K562 (cell line): ENCODE measurements at regions not wholly inside any gene's neighbourhood (a gene's known extent, or its start where the extent isn't known, plus 50 kb on each side); places are given as distances from the start of the nearest gene placed in this dataset.

Source experiments
- ATAC-seq: fragments of 200-7000 bp; cut with Tn5 transposase; 3 replicates; pipeline ENCODE4 v1.9.1; 2020; ENCODE audit warnings: moderate library complexity
- BruUV-seq: library from RNA; stranded (reverse); fragments of 400-500 nt; replicated peaks from 2 replicates; lab custom pipeline; 2021; lab: Mats Ljungman, UMichigan
- CTCF ChIA-PET: fragments of 300-600 bp; formaldehyde crosslinking; extraction: SDS; loops from one replicate; lab custom pipeline; 2021; ENCODE audit warnings: low intra/inter-chr PET ratio; lab: Yijun Ruan, JAX
- POLR2A ChIA-PET: fragments of 300-600, 350-650 bp; sonication (Branson Sonifier 250); formaldehyde crosslinking; extraction: SDS; loops from one replicate; lab custom pipeline; 2021; ENCODE audit warnings: antibody characterized with exemption, inconsistent platforms; lab: Yijun Ruan, JAX
- DNase-seq, 4 experiments: peaks; one replicate each; pipeline versions ENCODE4 v3.0.0 to v3.0.0-alpha.2; 2011 to 2018; ENCODE audit warnings: low spot score in 3 of 4, mixed read lengths in 3 of 4; ENCODE audit errors: extremely low read depth in 1 of 4
- FAIRE-seq: peaks from 2 replicates; lab custom pipeline; 2011; peaks lifted over from hg19 to GRCh38; lab: Jason Lieb, UNC
- H2AFZ ChIP-seq: 2 replicates; pipeline ENCODE4 v1.6.0; 2011; ENCODE audit warnings: low read depth, low read length, control low read depth, inconsistent platforms
- H3K27ac ChIP-seq: fragments of 200-600 bp; 3 replicates; pipeline ENCODE4 v1.8.0; 2011; ENCODE audit warnings: low read depth, mild to moderate bottlenecking, control low read depth, inconsistent platforms, low read length, moderate library complexity, mixed read lengths; ENCODE audit errors: extremely low read depth
- H3K27me3 ChIP-seq, 2 experiments: fragments of 300-600 bp in 1 of 2; 2 replicates in 1 of 2; 3 replicates in 1 of 2; pipeline versions ENCODE4 v1.6.0 to v1.8.0; 2011; ENCODE audit warnings: inconsistent platforms in 2 of 2, low read length in 2 of 2, mild to moderate bottlenecking in 1 of 2, mixed read lengths in 1 of 2, moderate library complexity in 1 of 2; ENCODE audit not compliant: control insufficient read depth in 2 of 2, insufficient read depth in 2 of 2
- H3K36me3 ChIP-seq: fragments of 300-600 bp; 3 replicates; pipeline ENCODE4 v1.8.0; 2011; ENCODE audit warnings: mild to moderate bottlenecking, low read length, inconsistent platforms; ENCODE audit not compliant: control insufficient read depth, insufficient read depth
- H3K4me1 ChIP-seq, 2 experiments: fragments of 200-600 bp in 1 of 2; replicated peaks in 1 of 2; 2 replicates in 1 of 2; 3 replicates in 1 of 2; pipeline versions ENCODE4 v1.5.1 to v1.8.0; 2011; ENCODE audit warnings: inconsistent platforms in 2 of 2, low read length in 2 of 2, mild to moderate bottlenecking in 1 of 2, mixed read lengths in 1 of 2, moderate library complexity in 1 of 2; ENCODE audit not compliant: control insufficient read depth in 2 of 2, insufficient read depth in 2 of 2
- H3K4me2 ChIP-seq: 2 replicates; pipeline ENCODE4 v1.6.1; 2011; ENCODE audit warnings: low read length, control low read depth, inconsistent platforms, mixed read lengths; ENCODE audit not compliant: insufficient read depth
- H3K4me3 ChIP-seq: fragments of 200-600 bp; sonication (generic), shearing (Covaris generic); 2 replicates; pipeline ENCODE4 v1.5.1; 2016; ENCODE audit warnings: control low read depth, inconsistent platforms
- H3K79me2 ChIP-seq: fragments of 200-600 bp; 3 replicates; pipeline ENCODE4 v1.8.0; 2011; ENCODE audit warnings: low read length, inconsistent platforms; ENCODE audit not compliant: control insufficient read depth, insufficient read depth
- H3K9ac ChIP-seq, 2 experiments: 2 replicates each; pipeline versions ENCODE4 v1.6.0 to v1.6.1; 2011; ENCODE audit warnings: low read depth in 2 of 2, low read length in 2 of 2, control low read depth in 1 of 2, inconsistent platforms in 1 of 2, mild to moderate bottlenecking in 1 of 2, mixed read lengths in 1 of 2; ENCODE audit not compliant: insufficient read depth in 1 of 2
- H3K9me1 ChIP-seq: one replicate; pipeline ENCODE4 v1.6.0; 2011; ENCODE audit warnings: inconsistent platforms, mild to moderate bottlenecking, low read length, moderate library complexity; ENCODE audit not compliant: control insufficient read depth, insufficient read depth
- H3K9me3 ChIP-seq: replicated peaks from 2 replicates; pipeline ENCODE4 v1.5.1; 2011; ENCODE audit warnings: low read depth, low read length, inconsistent platforms; ENCODE audit not compliant: control insufficient read depth, insufficient read depth
- H4K20me1 ChIP-seq: replicated peaks from 2 replicates; pipeline ENCODE4 v1.6.1; 2011; ENCODE audit warnings: low read length, inconsistent platforms, mixed read lengths; ENCODE audit not compliant: control insufficient read depth, insufficient read depth
- ARNT ChIP-seq, 2 experiments: fragments of 450-650 bp; IDR thresholded peaks; 2 replicates each; pipeline ENCODE4 v1.6.1; 2016; ENCODE audit warnings: mild to moderate bottlenecking in 1 of 2
- DMBX1 ChIP-seq: fragments of 250-450 bp; sonication (Bioruptor Pico); IDR thresholded peaks from 2 replicates; pipeline ENCODE4 v1.8.0; 2022; ENCODE audit warnings: inconsistent platforms, mild to moderate bottlenecking, moderate library complexity, borderline replicate concordance
- NR2C1 ChIP-seq, 2 experiments: fragments of 450-650 bp; IDR thresholded peaks; 2 replicates each; pipeline ENCODE4 v1.6.1; 2017; ENCODE audit warnings: mild to moderate bottlenecking in 2 of 2, antibody characterized with exemption in 1 of 2, inconsistent platforms in 1 of 2, missing compliant biosample characterization in 1 of 2, missing genetic modification characterization in 1 of 2
- ZBED1 ChIP-seq: IDR thresholded peaks from 2 replicates; pipeline ENCODE4 v1.6.1; 2014
- ZNF583 ChIP-seq: fragments of 250-450 bp; sonication (Bioruptor Pico); IDR thresholded peaks from 2 replicates; pipeline ENCODE4 v1.4.0; 2020
- WGBS: fragments of 100-300 bp; shearing (Covaris generic); methylation state at CpG from one replicate; pipeline ENCODE4 v1.1.6; 2016; ENCODE audit warnings: low coverage, mixed read lengths; ENCODE audit not compliant: insufficient coverage; ENCODE audit errors: missing lambda C conversion rate; 5-methylcytosine and 5-hydroxymethylcytosine counted together
- in situ Hi-C: fragments of 300-500 bp; cut with MboI; formaldehyde crosslinking; loops from 4 replicates; pipeline ENCODE4 v1.15.0; 2018; ENCODE audit warnings: inconsistent platforms, mixed read lengths
- intact Hi-C: fragments of 100-400 bp; cut with micrococcal nuclease; formaldehyde crosslinking; loops from 2 replicates; pipeline ENCODE4 v1.14.2; 2022
- TF ChIP-seq, protein P1 (sequence below): fragments of 450-650 bp; IDR thresholded peaks from 2 replicates; pipeline ENCODE4 v1.6.1; 2016; ENCODE audit warnings: mild to moderate bottlenecking
- TF ChIP-seq, protein P2 (sequence below): fragments of 250-450 bp; sonication (Bioruptor Pico); IDR thresholded peaks from 2 replicates; pipeline ENCODE4 v1.9.0; 2021; ENCODE audit warnings: mild to moderate bottlenecking
- TF ChIP-seq, protein P3 (sequence below): IDR thresholded peaks from 3 replicates; pipeline ENCODE4 v1.6.1; 2011; ENCODE audit warnings: borderline replicate concordance, mild to moderate bottlenecking, moderate library complexity; ENCODE audit not compliant: insufficient read length; ENCODE audit errors: extremely low read depth

GRCh38 chr16:5885521-5885920, 787.9 kb upstream of the EEF2KMT start:
- Histone ChIP-seq H4K20me1 (no peaks in the 10 kb centered on the region; the same call in 1 of the 2 replicates), H3K9me1 (no peaks in the 10 kb centered on the region), H3K4me2 (no peak overlapping the region), H3K4me1 (no peaks in the 10 kb centered on the region), H3K9me3 (no peaks in the 10 kb centered on the region), H3K27ac (no peak overlapping the region), H3K9ac (no peak overlapping the region), H3K36me3 (no peaks in the 10 kb centered on the region), H2AFZ (no peak overlapping the region), H3K79me2 (no peaks in the 10 kb centered on the region), H3K4me3 (no peak overlapping the region), H3K27me3 (peaks cover 0 to 5% of the 10 kb centered on the region in 2 experiments; a peak in 2 of 5 replicates)
- no peak for ATAC-seq
- no peak for FAIRE-seq
- in situ Hi-C loops (no loop called here), intact Hi-C loops (no loop called here)
- no peak for TF ChIP-seq NR2C1 (IDR thresholded peaks at IDR 0.05)
- no peak for TF ChIP-seq NR2C1 (tag; IDR thresholded peaks at IDR 0.05)
- BruUV-seq, result no TSS peak
- WGBS, result 2% methylated on average over 5 of the region's 6 CpGs
- POLR2A ChIA-PET, result interaction anchor here (0.9 kb wide), 1 partner anchor 14 kb away, joined by 3 read pairs; no protein-coding TSS in a partner anchor
- DNase-seq, result no peak
- CTCF ChIA-PET, result interaction anchor here (0.7 kb wide), 1 partner anchor 54 kb away, joined by 3 read pairs; no protein-coding TSS in a partner anchor

DNA sequence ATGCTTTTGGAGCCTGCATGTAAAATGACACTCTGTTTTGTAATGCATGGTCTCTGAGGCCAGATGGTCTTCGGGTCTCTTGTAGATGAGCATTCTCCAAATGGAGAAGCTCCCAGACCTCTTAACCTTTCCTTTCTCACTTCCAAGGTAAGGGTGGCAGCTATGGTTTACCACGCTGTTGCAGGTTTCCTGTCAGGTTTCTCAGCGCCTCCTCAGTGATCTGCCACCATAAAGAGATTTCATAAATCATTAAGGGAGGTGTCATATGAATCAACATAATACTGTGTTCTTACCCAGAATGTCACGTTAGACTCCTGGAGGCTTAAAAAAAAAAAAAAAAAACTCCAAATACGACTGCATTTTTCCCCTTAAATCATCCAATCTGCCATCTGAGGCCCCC, 787.4 kb upstream of the EEF2KMT start:
- H3K36me3 ChIP-seq, result no peaks in the 10 kb centered on the region
- H3K4me2 ChIP-seq, result no peak overlapping the region
- ATAC-seq (no peak), FAIRE-seq (no peak), DNase-seq (no peak)
- WGBS, result 0% methylated on average over 5 of the region's 5 CpGs
- intact Hi-C loops (no loop called here), in situ Hi-C loops (no loop called here)
- H3K9me3 ChIP-seq, result no peaks in the 10 kb centered on the region
- peaks cover 0 to 5% of the 10 kb centered on the region in 2 experiments; a peak in 2 of 5 replicates for H3K27me3 ChIP-seq
- H3K4me1 ChIP-seq, result no peaks in the 10 kb centered on the region
- ChIA-PET POLR2A (interaction anchor here (0.9 kb wide), 1 partner anchor 14 kb away, joined by 3 read pairs; no protein-coding TSS in a partner anchor), CTCF (interaction anchor here (0.7 kb wide), 1 partner anchor 54 kb away, joined by 3 read pairs; no protein-coding TSS in a partner anchor)
- H3K9ac ChIP-seq, result no peak overlapping the region
- no peaks in the 10 kb centered on the region for H3K79me2 ChIP-seq
- no TSS peak for BruUV-seq
- H4K20me1 ChIP-seq, result no peaks in the 10 kb centered on the region; the same call in 1 of the 2 replicates
- H3K9me1 ChIP-seq, result no peaks in the 10 kb centered on the region
- H3K27ac ChIP-seq, result no peak overlapping the region
- H3K4me3 ChIP-seq, result no peak overlapping the region
- H2AFZ ChIP-seq, result no peak overlapping the region
- TF ChIP-seq, protein P1, sequence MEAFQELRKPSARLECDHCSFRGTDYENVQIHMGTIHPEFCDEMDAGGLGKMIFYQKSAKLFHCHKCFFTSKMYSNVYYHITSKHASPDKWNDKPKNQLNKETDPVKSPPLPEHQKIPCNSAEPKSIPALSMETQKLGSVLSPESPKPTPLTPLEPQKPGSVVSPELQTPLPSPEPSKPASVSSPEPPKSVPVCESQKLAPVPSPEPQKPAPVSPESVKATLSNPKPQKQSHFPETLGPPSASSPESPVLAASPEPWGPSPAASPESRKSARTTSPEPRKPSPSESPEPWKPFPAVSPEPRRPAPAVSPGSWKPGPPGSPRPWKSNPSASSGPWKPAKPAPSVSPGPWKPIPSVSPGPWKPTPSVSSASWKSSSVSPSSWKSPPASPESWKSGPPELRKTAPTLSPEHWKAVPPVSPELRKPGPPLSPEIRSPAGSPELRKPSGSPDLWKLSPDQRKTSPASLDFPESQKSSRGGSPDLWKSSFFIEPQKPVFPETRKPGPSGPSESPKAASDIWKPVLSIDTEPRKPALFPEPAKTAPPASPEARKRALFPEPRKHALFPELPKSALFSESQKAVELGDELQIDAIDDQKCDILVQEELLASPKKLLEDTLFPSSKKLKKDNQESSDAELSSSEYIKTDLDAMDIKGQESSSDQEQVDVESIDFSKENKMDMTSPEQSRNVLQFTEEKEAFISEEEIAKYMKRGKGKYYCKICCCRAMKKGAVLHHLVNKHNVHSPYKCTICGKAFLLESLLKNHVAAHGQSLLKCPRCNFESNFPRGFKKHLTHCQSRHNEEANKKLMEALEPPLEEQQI, result no peak
- TF ChIP-seq ARNT (IDR thresholded peaks at IDR 0.05), result no peak
- no peak for TF ChIP-seq DMBX1 (CRISPR knock-in tag)
- no peak for TF ChIP-seq ZNF583 (CRISPR knock-in tag)
- TF ChIP-seq, protein P2, sequence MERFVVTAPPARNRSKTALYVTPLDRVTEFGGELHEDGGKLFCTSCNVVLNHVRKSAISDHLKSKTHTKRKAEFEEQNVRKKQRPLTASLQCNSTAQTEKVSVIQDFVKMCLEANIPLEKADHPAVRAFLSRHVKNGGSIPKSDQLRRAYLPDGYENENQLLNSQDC (CRISPR knock-in tag), result no peak
- TF ChIP-seq ZBED1, result no peak
- TF ChIP-seq, protein P3, sequence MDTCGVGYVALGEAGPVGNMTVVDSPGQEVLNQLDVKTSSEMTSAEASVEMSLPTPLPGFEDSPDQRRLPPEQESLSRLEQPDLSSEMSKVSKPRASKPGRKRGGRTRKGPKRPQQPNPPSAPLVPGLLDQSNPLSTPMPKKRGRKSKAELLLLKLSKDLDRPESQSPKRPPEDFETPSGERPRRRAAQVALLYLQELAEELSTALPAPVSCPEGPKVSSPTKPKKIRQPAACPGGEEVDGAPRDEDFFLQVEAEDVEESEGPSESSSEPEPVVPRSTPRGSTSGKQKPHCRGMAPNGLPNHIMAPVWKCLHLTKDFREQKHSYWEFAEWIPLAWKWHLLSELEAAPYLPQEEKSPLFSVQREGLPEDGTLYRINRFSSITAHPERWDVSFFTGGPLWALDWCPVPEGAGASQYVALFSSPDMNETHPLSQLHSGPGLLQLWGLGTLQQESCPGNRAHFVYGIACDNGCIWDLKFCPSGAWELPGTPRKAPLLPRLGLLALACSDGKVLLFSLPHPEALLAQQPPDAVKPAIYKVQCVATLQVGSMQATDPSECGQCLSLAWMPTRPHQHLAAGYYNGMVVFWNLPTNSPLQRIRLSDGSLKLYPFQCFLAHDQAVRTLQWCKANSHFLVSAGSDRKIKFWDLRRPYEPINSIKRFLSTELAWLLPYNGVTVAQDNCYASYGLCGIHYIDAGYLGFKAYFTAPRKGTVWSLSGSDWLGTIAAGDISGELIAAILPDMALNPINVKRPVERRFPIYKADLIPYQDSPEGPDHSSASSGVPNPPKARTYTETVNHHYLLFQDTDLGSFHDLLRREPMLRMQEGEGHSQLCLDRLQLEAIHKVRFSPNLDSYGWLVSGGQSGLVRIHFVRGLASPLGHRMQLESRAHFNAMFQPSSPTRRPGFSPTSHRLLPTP, result no peak
